ENCODE measurements at regions not wholly inside any gene's neighbourhood (a gene's known extent, or its start where the extent isn't known, plus 50 kb on each side); places are given as distances from the start of the nearest gene placed in this dataset.

- ATAC-seq (ENCODE audit: low read depth), result no peak
- ChIA-PET CTCF (interaction anchor here (0.8 kb wide), 1 partner anchor 371 kb away, joined by 3 read pairs; no protein-coding TSS in a partner anchor), POLR2A (no interaction called here)
- Mint-ChIP-seq H3K27me3 (no peaks in the 10 kb centered on the region), H3K27ac (no peak overlapping the region), H3K4me3 (no peak overlapping the region), H3K4me1 (peaks cover 11% of the 10 kb centered on the region), H3K36me3 (ENCODE audit: low read depth) (no peaks in the 10 kb centered on the region), H3K9me3 (no peaks in the 10 kb centered on the region)
- TF ChIP-seq, protein P1, sequence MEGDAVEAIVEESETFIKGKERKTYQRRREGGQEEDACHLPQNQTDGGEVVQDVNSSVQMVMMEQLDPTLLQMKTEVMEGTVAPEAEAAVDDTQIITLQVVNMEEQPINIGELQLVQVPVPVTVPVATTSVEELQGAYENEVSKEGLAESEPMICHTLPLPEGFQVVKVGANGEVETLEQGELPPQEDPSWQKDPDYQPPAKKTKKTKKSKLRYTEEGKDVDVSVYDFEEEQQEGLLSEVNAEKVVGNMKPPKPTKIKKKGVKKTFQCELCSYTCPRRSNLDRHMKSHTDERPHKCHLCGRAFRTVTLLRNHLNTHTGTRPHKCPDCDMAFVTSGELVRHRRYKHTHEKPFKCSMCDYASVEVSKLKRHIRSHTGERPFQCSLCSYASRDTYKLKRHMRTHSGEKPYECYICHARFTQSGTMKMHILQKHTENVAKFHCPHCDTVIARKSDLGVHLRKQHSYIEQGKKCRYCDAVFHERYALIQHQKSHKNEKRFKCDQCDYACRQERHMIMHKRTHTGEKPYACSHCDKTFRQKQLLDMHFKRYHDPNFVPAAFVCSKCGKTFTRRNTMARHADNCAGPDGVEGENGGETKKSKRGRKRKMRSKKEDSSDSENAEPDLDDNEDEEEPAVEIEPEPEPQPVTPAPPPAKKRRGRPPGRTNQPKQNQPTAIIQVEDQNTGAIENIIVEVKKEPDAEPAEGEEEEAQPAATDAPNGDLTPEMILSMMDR (IDR thresholded peaks at IDR 0.05), result no peak
- no peak for DNase-seq
- intact Hi-C loops (cut with micrococcal nuclease), result loop anchor here (2.0 kb wide), 1 partner anchor 287 kb away; no protein-coding TSS in a partner anchor
Measured at GRCh38 chr18:64407606-64408005, 258.7 kb upstream of the LINC00305 start.

- Mint-ChIP-seq H3K4me1 (peaks cover 11% of the 10 kb centered on the region), H3K9me3 (no peaks in the 10 kb centered on the region), H3K27ac (no peak overlapping the region), H3K36me3 (ENCODE audit: low read depth) (no peaks in the 10 kb centered on the region), H3K4me3 (no peak overlapping the region), H3K27me3 (no peaks in the 10 kb centered on the region)
- POLR2A ChIA-PET, result no interaction called here
- TF ChIP-seq, protein P1 (IDR thresholded peaks at IDR 0.05), result no peak
- DNase-seq (no peak), ATAC-seq (ENCODE audit: low read depth) (no peak)
- CTCF ChIA-PET, result no interaction called here
- intact Hi-C loops (cut with micrococcal nuclease), result no loop called here
Measured at GRCh38 chr18:64405161-64405560, 256.3 kb upstream of the LINC00305 start.

- ChIA-PET CTCF (no interaction called here), POLR2A (no interaction called here)
- Mint-ChIP-seq H3K36me3 (ENCODE audit: low read depth) (no peaks in the 10 kb centered on the region), H3K4me3 (no peak overlapping the region), H3K9me3 (no peaks in the 10 kb centered on the region), H3K4me1 (peaks cover 11% of the 10 kb centered on the region), H3K27ac (no peak overlapping the region), H3K27me3 (no peaks in the 10 kb centered on the region)
- ATAC-seq (ENCODE audit: low read depth) (peak; percentile 40), DNase-seq (no peak)
- intact Hi-C loops (cut with micrococcal nuclease), result loop anchor here (1.0 kb wide), 1 partner anchor 24 kb away; no protein-coding TSS in a partner anchor
- TF ChIP-seq, protein P1 (IDR thresholded peaks at IDR 0.05), result no peak
Measured at GRCh38 chr18:64403784-64404503, 255.1 kb upstream of the LINC00305 start.

DNA sequence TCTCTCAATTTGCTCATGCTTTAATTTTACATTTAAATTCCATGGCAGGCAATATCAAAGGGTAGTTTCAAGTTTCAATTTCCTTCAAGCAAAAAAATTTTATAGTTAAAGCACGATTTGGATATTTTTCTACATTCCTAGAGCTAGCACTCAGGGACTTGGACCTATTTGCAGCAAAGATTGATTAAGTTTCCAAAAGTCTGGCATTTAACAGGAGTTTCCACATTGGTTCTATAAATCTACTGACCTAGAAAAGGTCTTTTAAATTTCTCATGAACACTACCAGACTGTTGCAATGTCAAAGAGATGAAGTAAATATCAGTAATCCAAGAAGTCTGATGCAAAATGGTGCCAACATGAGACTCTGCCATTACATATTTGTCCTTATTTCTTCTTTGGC lies 253.7 kb upstream of the LINC00305 start:
- DNase-seq (no peak), ATAC-seq (ENCODE audit: low read depth) (no peak)
- TF ChIP-seq, protein P1 (IDR thresholded peaks at IDR 0.05), result no peak
- peaks cover 11% of the 10 kb centered on the region for H3K4me1 Mint-ChIP-seq
- no peak overlapping the region for H3K27ac Mint-ChIP-seq
- H3K4me3 Mint-ChIP-seq, result no peak overlapping the region
- intact Hi-C loops (cut with micrococcal nuclease), result no loop called here
- no peaks in the 10 kb centered on the region for H3K27me3 Mint-ChIP-seq
- no peaks in the 10 kb centered on the region for H3K9me3 Mint-ChIP-seq
- no peaks in the 10 kb centered on the region for H3K36me3 Mint-ChIP-seq (ENCODE audit: low read depth)
- ChIA-PET POLR2A (no interaction called here), CTCF (no interaction called here)

DNA sequence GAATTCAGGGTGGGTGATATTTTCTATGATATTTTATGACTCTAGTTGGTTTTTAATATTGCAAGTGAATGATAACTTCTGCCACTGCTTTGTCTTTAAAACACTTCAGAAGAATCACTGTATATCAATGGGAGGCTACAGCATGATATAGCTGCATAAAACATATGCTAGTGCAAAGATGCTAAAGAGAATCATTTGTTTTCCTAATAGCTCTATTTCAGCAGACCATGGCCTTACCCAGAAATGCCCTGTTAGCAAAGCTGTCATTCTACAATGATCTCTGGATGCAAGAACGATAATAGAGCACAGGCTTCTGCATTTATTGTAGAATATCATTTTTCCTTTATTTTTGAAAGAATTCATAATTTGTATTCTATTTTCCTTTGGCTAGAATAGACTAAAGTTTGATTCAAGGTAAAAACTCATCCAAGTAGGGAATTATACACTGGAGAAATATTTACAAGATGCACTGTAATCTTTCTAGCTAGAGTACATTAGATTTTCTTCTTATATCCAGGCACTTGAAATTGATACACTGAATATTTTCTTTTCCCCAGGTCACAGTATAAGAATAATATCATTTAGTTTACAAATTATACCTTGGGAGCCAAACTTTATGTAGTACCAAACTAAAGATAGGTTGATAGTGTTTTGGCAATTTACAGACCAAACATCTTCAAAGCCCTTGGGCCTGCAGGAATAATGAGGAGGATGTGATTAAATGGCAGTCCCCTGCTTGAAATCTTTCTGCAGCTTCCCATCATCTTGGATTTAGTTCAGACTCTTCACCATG lies 252.6 kb upstream of the LINC00305 start:
- Mint-ChIP-seq H3K4me3 (no peak overlapping the region), H3K9me3 (no peaks in the 10 kb centered on the region), H3K27me3 (no peaks in the 10 kb centered on the region), H3K36me3 (ENCODE audit: low read depth) (no peaks in the 10 kb centered on the region), H3K4me1 (peaks cover 11% of the 10 kb centered on the region), H3K27ac (no peak overlapping the region)
- TF ChIP-seq, protein P1 (IDR thresholded peaks at IDR 0.05), result no peak
- ChIA-PET POLR2A (no interaction called here), CTCF (interaction anchor here (0.7 kb wide), 1 partner anchor 8 kb away, joined by 3 read pairs; no protein-coding TSS in a partner anchor)
- intact Hi-C loops (cut with micrococcal nuclease), result no loop called here
- DNase-seq, result no peak
- no peak for ATAC-seq (ENCODE audit: low read depth)
